ENCODE measurements at regions not wholly inside any gene's neighbourhood (a gene's known extent, or its start where the extent isn't known, plus 50 kb on each side); places are given as distances from the start of the nearest gene placed in this dataset.

- DNase-seq (ENCODE audit: low read depth in 2 of 2), result no peak
These were observed 120.6 kb downstream of the CD47 start for GRCh38 chr3:107969994-107970819.

- DNase-seq (ENCODE audit: low read depth in 2 of 2), result no peak
These were observed 121.3 kb downstream of the CD47 start for GRCh38 chr3:107969525-107969924.

GRCh38 chr3:107966276-107966675 lies 124.6 kb downstream of the CD47 start:
- DNase-seq (ENCODE audit: low read depth in 2 of 2), result no peak

- DNase-seq (ENCODE audit: low read depth in 2 of 2), result no peak
These were observed 125.6 kb downstream of the CD47 start for GRCh38 chr3:107965136-107965655.

- no peak for DNase-seq (ENCODE audit: low read depth in 2 of 2)
These were observed 127.2 kb downstream of the CD47 start for GRCh38 chr3:107963581-107963980.

GRCh38 chr3:107962946-107963345 lies 127.9 kb downstream of the CD47 start:
- DNase-seq (ENCODE audit: low read depth in 2 of 2), result no peak

- DNase-seq (ENCODE audit: low read depth in 2 of 2), result no peak
These were observed 128.8 kb downstream of the CD47 start for GRCh38 chr3:107962037-107962436.

- DNase-seq (ENCODE audit: low read depth in 2 of 2), result no peak
These were observed 131.2 kb downstream of the CD47 start for GRCh38 chr3:107959550-107960154.

- DNase-seq (ENCODE audit: low read depth in 2 of 2), result no peak
These were observed 132.7 kb downstream of the CD47 start for GRCh38 chr3:107958146-107958545.

- no peak for DNase-seq (ENCODE audit: low read depth in 2 of 2)
These were observed 133.6 kb downstream of the CD47 start for GRCh38 chr3:107956991-107957900.

- DNase-seq (ENCODE audit: low read depth in 2 of 2), result no peak
These were observed 136.0 kb downstream of the CD47 start for GRCh38 chr3:107954845-107955244.

GRCh38 chr3:107953722-107954121 lies 137.1 kb downstream of the CD47 start:
- no peak for DNase-seq (ENCODE audit: low read depth in 2 of 2)

GRCh38 chr3:107951126-107951525 lies 139.7 kb downstream of the CD47 start:
- DNase-seq (ENCODE audit: low read depth in 2 of 2), result no peak

- no peak for DNase-seq (ENCODE audit: low read depth in 2 of 2)
These were observed 140.4 kb downstream of the CD47 start for GRCh38 chr3:107950417-107950816.

GRCh38 chr3:107949394-107949970 lies 141.3 kb downstream of the CD47 start:
- no peak for DNase-seq (ENCODE audit: low read depth in 2 of 2)

GRCh38 chr3:107947203-107947602 lies 143.6 kb downstream of the CD47 start:
- DNase-seq (ENCODE audit: low read depth in 2 of 2), result no peak

- no peak for DNase-seq (ENCODE audit: low read depth in 2 of 2)
These were observed 144.1 kb downstream of the CD47 start for GRCh38 chr3:107946700-107947099.

GRCh38 chr3:107945417-107946094 lies 145.3 kb downstream of the CD47 start:
- DNase-seq (ENCODE audit: low read depth in 2 of 2), result no peak

GRCh38 chr3:107943786-107944523 lies 146.9 kb downstream of the CD47 start:
- DNase-seq (ENCODE audit: low read depth in 2 of 2), result no peak

GRCh38 chr3:107942951-107943749 lies 147.7 kb downstream of the CD47 start:
- no peak for DNase-seq (ENCODE audit: low read depth in 2 of 2)
